ENCODE measurements at regions not wholly inside any gene's neighbourhood (a gene's known extent, or its start where the extent isn't known, plus 50 kb on each side); places are given as distances from the start of the nearest gene placed in this dataset.

GRCh38 chr3:137944593-137944992, 65.4 kb upstream of the CLDN18 start:
- TF ChIP-seq, protein P1, sequence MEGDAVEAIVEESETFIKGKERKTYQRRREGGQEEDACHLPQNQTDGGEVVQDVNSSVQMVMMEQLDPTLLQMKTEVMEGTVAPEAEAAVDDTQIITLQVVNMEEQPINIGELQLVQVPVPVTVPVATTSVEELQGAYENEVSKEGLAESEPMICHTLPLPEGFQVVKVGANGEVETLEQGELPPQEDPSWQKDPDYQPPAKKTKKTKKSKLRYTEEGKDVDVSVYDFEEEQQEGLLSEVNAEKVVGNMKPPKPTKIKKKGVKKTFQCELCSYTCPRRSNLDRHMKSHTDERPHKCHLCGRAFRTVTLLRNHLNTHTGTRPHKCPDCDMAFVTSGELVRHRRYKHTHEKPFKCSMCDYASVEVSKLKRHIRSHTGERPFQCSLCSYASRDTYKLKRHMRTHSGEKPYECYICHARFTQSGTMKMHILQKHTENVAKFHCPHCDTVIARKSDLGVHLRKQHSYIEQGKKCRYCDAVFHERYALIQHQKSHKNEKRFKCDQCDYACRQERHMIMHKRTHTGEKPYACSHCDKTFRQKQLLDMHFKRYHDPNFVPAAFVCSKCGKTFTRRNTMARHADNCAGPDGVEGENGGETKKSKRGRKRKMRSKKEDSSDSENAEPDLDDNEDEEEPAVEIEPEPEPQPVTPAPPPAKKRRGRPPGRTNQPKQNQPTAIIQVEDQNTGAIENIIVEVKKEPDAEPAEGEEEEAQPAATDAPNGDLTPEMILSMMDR (IDR thresholded peaks at IDR 0.05), result no peak
- TF ChIP-seq POLR2A (IDR thresholded peaks at IDR 0.05), result no peak
